Pulmonary artery endothelial cell (primary cell): ENCODE measurements at regions not wholly inside any gene's neighbourhood (a gene's known extent, or its start where the extent isn't known, plus 50 kb on each side); places are given as distances from the start of the nearest gene placed in this dataset.

Experiments
- DNase-seq: peaks from one replicate; pipeline ENCODE4 v3.0.0-alpha.2; 2011; ENCODE audit warnings: low read depth, low spot score

DNA sequence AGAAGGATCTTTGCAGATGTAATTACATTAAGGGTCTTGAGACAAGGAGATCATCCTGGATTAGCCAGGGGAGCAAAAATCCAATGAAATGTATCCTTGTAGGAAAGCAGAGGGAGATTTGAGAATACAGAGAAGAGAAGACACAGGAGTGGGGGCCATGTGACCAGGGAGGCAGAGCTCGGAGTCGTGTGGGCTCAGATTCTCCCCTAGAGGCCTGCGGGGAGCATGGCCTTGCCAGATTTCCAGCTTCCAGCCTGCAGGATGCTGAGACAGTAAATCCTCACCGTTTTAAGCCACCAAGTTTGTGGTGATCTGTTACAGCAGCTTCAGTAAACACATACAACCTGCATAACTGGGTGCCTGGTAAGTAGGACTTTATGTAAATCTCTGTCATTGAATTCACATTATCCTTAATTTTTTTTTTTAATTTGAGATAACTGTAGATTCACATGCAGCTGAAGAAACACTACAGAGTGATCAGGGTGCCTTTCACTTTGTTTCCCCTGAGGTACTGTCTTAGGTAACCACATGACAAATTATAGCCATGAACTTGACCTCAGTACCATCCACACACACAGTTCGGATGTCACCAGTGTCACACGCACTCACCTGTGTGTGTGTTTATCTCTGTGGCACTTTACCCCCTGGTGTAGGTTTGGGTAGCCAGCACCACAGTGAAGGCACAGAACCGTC lies 138.4 kb upstream of the HDAC4 start:
- no peak for DNase-seq

DNA sequence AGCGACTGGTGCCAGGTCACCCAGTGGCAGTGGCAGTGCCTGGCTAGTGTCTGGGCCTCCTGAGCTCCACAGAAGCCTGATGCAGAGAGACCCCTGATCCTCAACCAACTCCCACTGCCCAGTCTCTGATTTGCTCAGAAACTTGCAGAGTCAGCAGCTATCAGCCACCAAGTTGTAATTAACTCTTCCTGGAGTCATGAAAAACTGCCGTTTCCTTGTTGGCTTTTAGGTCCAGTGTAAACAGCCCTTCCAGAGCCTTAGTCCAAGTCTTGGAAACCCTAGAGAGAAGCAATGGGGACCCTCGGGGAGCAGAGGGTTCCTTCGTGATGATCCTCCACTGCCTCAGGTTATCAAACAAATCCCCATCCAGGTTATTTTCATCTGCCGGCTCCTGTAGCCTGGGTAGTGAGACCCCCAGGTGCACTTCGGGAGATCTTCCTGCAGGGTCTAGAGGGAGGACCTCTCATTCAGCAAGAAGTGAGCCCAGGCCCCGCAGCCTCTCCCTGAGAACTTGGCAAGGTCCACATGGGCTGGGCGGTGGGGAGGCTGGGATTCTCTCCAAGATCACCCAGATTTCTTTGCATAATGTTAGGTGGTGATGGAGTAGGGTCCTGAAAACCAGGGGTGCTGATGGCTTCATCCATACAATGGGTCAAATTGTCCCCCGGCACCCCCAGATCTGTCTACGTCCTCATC lies 137.7 kb upstream of the HDAC4 start:
- DNase-seq: no peak

DNA sequence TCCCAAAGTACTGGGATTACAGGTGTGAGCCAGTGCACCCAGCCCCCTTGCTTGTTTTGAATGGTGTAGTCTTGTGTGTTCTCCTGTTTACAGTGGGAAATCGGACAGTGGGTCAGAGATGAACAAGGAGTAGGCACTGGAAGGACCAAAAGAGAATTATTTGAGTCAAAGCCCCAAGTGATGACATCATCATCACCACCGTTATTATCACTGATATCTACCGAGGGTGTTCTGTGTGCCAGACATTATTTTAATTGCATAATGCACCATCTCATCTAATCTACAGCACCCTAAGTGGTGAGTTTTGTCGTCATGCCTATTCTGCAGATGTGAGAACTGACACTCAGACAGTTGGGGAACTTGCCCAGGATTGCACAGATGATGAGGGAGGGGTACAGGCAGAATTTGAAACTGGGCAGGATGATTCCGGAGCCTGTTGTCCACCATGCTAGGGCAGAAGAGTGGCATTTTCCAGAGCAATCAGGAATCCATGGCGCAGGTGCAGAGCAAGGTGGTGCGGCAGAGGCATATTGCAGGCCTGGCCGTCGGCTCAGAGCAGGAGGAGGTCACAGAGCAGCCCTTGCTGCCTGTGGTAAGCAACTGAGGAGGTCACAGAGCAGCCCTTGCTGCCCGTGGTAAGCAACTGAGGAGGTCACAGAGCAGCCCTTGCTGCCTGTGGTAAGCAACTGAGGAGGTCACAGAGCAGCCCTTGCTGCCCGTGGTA lies 137.0 kb upstream of the HDAC4 start:
- DNase-seq: no peak

DNA sequence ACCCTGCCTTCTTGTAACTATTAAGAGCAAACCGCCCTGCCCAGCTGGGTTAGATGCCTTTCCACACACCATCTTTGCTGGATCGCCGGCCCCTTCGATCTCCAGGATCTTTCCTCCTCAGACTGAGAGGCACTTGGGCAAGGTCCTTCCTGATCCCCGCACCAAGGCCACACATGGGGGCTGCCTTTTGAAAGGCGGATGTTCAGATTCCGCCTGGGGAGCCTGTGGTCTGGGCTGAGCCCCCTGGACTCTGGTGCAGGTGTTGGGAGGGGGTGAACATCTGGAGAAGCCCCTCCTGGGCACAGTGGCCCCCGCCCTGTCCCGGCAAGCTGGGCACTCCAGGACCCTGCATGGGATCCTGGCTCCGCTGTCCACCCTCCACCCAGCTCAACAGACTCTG lies 135.4 kb upstream of the HDAC4 start:
- no peak for DNase-seq

DNA sequence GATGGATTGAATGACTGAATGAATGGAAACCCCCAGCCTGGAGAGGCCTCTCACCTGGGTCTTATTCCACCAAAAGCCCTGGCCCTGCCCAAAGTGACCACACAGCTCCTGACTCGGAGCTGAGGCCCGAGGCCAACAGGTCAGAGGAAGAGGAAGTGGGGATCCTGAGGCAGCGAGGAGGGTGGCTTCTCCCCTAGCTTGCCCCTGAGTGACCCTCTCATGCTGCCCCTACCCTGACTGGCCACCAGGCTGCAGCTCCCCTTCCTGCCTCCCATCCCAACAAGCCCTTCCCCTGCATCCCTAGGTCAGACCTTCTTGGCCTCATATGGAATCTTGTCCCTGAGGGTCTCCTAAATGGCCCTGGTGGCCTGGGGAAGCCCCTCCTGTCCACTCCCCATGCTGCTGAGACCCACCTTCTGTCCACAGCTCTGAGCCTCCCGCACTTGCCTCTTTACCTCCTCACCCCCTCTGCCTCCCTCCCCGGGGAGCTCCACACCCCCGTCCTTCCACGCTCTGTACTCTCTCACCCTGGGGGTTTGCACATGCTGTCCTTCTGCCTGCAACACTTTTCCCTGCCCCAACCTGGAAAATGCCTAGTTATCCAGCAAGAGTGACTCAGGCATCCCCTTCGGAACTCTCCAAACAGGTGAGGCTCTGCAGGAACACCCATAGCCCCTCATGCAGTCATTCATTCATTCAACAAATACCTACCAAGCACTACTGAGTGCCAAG lies 134.8 kb upstream of the HDAC4 start:
- no peak for DNase-seq

DNA sequence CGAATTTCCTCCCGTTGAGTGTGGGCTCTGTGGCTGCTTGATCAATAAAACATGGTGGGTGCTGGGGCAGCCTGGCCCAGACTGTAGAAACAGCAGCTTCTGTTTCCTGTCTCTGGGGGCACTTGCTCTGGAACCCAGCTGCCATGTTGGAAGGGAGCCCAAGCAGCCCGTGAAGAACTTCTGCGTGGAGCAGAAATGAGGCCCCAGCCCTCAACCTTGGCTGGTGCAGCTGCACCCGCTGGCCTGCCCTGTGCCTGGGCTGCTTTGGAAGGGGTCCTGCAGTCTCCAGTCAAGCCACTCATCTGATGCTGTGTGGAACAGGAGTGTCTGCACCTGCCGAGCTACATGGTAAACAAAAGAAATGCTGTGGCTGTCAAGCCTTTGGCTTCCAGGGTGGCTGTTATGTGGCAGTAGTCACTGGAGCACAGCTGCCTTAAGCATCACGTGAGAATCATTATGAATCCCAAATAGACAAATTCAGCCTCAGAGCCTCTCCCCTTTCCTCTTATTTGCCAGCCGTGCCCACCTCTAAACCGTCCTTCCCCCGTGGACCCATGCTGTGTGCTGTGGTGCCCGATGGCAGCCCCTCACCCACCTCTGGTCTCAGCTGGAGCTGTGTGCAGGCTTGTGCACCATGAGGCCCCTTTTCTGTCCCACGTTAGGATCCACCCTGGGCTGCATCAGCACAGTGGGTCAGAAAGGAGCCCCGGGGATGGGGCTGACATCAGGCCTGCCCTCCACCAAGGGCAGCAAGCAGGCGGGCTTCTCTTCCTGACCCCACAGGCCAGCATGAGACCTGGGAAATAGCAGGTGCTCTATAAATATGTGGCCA lies 134.0 kb upstream of the HDAC4 start:
- DNase-seq: no peak

DNA sequence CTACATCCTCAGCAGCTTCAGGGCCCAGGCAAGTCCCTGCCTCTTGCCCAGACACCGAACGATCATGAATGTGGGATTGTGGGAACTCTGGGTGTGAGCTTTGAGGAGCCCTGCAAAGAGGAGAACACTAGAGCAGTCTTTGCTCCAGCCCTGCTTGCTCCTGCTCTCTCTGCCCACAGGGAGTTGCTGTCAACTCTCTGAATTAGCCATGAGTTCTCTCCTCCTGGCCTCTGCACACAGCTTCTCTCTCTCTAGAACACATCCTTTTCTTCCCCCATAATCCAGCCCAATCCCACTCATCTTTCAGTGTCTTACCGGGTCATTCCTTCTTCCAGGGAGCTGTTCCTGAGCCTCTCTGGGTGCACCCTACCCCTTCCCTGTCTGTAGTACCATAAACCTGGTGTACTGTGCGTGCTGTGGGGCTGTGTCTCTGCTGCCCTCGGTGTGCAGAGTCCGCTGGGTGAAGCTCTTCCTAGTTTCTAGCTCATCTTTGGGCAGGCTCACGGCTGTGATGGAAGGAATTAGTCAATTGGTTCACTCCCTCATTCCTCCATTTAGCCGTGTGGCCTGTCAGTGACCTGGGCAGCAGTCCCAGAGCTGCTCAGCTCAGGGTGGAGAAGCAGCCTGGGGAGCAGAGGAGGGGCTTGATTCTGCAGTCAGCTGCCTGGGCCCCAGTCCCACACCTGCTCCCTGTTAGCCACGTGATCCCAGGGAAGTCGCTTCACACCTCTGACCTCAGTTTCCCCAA lies 132.9 kb upstream of the HDAC4 start:
- DNase-seq: no peak

DNA sequence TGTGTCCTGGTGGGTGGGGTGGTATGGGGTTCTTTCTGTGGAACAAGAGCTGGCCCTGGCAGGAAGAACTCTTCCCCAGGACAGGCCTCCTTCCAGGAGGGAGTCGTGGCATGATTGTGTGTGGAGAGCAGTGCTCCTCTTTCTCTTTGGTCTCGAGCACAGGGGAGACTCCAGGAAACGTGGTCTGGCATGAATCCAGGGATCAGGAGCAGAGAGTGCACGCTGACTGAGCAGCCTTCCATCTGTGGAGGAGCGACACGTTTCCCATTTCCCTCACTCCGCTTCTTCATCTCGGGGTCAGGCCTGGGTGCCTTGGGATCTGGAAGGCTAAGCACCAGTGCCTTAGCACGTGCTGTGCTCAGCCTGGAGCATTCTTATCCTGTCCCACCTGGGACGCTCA lies 132.0 kb upstream of the HDAC4 start:
- no peak for DNase-seq

DNA sequence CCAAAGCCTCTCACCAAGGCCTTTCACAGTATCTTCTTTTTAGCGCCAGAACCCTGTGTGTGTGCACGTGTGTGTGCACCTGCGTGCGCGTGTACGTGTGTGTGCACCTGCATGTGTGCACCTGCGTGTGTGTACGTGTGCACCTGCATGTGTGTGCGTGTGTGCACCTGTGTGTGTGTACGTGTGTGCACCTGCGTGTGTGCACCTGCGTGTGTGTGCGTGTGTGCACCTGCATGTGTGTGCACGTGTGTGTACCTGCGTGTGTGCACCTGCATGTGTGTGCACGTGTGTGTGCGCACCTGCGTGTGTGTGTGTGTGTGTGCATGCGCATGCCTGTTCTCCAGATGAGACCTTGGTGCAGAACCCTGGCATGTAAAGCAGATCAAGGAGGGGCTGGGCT lies 131.4 kb upstream of the HDAC4 start:
- DNase-seq: no peak

DNA sequence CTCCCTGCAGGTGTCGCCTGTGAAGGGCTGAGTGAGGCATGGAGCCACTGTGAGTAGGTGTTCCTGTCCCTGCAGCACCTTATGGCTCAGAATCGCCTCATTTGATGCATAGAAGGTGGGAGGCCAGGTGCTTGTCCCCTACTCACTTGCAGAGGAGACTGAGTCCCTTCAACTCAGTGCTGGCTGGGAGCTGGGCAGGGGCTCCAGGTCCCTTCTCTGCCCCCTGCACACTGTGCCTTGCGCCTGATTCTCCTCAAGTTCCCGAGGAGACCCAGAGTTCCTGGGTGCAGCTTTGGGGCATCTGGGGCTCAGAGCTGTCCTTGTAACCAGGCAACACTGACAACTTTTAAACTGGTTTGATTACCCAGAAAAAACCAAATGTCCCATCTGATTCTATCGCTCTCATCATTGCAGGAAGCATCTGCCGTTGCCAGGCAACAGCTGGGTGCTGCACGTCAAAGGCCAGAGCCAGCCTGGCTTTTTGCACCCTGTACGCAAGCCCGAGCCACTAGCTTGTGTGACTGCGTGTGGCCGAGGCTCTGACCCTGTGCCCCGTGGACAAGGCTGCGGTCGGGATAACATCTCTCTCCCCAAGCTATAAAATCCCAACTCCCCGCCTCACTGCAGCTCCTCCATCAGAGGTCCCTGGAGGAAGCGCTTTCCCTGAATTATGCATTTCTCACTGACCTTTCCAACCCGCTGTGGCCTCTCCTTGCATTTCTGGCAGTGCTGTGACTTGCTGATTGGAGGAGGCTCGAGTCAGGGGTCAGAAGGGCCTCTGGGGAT lies 130.8 kb upstream of the HDAC4 start:
- DNase-seq: no peak

DNA sequence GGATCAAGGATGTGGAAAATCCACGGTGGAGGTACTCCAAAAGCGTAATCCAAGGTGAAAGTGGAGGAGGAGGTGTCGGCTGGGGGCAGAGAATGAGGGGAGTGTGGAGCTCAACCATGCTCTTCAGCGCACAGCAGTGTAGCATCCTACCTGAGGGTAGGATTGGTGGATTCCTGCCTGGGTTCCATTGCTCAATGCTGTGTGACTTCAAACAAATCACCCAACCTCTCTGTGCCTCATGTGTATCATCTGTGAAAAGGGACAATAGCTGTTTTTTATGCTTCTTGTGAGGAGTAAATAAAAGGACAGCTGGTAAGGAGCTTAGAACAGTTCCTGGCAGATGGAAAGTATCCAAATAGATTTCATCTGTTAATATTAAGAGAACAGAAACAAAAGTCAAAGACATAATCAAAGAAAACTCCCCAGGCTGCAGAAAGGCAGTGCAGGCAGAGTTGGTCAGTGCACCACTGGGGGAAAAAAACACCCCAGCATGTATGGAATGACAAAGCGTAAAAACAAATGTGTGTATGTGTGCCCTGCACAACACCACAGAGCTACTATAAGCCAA lies 130.0 kb upstream of the HDAC4 start:
- DNase-seq: no peak

DNA sequence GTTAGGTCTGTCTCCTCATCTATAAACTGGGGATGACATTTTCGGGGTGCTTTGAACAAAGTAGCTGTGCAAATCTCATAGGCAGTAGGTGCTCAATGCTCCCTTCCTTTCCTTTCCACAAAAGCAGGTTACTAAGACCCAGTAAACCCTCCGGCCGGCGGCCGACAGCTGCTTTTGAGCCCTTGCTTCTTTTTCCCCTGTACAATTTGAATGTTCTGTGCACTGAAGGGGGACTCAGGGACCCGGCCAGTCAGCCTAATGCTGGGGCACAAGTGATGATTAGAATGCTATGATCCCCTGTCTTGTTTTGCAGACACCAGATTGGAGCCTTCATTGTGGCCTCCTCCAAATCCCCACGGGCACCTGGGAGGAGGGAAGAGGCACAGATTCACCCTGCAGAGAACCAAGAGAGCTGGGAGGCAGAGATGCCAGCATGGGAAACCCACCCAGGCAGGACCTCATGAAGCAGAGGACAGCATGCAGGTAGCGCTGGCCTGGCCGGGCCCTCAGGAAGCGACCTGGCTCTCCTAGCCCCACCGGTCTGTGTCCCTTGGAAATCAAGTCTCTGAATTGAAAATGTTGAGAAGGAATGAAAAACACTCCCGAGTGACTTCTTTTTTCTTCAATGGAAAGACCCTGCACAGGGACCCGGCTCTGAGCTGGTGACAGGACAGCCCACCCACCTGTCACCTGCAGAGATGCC lies 128.6 kb upstream of the HDAC4 start:
- no peak for DNase-seq

DNA sequence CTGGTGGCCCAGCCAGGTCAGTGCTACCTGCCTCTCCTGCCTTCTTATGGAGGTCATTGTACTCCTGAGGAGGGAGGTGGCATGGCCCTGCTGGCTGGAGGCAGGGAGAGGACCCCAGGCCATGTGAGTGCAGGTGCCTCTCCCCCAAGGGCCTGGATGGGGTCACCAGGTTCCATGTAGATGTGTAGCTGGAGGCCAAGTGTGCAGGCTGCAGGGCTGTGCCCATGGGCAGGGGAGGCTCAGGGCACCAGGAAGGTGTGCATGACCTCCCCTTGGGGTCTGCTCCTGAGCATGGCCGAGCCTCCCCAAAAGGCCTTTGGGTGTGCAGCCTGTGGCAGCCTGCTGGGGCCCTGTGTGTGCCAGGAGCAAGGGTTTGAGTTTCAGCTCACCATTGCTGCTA lies 128.1 kb upstream of the HDAC4 start:
- no peak for DNase-seq

DNA sequence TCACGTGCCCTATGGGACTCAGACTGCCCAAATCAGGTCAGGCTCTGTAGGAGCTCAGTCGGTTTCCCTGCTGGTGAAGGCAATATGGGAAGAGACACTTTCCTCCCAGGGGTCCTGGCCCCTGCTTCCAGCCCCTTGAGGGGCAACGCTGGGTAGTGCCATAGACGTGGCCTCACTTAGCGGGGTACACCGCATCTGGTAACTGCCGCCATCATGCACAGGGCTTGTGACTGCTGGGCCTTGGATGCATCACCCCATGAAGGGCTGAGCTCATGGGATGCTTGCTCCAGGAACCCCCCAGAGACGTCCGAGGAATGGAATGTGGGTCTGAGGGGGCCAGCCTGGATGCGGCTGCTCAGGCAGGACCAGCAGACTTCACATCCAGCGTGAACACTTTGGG lies 127.3 kb upstream of the HDAC4 start:
- no peak for DNase-seq

DNA sequence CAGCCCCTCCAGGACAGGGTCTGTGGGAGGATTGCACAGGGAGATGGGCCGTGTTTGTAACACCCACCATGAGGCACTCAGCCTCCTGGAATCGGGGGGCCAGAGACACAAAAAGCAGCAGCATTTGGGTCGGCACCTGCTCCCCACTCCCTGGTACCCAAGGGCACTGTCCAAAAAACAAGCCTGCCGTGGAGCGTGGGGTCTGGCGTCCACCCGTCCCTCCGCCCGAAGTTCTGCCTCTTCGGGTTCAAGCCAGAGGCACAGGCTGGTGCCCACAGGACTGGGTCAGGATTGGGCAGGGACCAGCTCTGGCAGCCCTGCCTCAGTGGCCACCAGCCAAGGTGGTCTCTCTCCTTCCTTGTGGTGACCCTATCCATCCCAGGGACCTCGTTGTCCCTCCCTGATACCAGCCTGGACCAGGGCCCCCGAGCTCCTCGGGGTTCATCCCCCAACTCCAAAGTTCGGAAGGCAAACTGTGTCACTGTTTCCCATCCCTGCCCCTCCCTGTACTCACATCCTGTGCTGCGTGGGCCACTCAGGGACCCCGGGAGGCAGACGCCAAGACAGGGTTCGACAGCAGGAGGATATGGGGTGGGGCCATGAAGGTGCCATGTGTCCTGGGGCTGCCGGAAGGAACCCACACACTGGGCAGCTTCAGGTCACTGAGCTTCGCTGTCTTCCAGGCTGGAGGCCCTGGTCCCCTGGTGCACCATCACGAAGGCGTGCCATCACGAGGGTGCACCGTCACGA lies 126.0 kb upstream of the HDAC4 start:
- no peak for DNase-seq

DNA sequence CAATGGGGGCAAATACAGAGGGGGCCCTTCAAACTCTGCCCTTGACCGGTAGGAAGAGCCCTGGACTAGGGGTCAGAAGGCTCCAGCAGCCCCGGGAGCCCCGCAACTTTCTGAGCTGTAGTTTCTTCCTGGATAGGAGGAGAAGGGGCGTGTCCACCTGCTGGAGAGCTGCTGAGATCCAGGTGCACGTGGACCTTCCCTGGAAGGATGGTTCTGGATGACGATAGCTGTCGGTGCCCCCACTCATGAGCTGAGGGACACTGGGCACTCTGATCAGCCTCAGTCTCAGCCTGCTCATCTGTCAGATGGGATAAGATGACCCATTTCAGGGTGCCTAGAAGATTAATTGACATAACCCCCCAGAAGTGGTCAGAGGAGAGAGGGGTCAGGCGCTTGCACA lies 125.2 kb upstream of the HDAC4 start:
- no peak for DNase-seq

DNA sequence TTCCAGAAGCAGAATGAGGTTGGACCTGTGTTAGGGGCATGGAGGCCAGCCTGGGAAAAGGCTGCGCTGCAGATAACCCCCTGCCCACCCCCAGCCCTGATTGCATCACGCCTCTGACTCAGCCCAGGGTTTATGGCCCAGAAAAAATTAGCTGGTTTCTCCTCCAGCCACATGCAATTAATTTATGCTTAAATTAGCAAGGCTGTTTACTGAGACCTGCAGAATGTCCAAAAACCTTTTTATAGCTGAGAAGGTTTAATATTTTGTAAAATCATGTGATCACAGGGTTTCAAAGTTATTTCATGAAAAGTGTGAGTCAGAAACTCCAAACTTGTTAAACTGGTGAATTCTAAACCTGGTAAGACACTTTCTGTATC lies 123.1 kb upstream of the HDAC4 start:
- no peak for DNase-seq
